HL-60 (cell line): ENCODE measurements at regions not wholly inside any gene's neighbourhood (a gene's known extent, or its start where the extent isn't known, plus 50 kb on each side); places are given as distances from the start of the nearest gene placed in this dataset.

Experiments used
- CTCF ChIP-seq: IDR thresholded peaks from one replicate; pipeline ENCODE4 v1.5.1; 2011; ENCODE audit warnings: low read length, control low read depth, inconsistent platforms; ENCODE audit not compliant: insufficient read depth
- POLR2AphosphoS5 ChIP-seq: IDR thresholded peaks from 2 replicates; pipeline ENCODE4 v1.6.1; 2012; ENCODE audit warnings: low read depth
- SPI1 ChIP-seq: IDR thresholded peaks from 2 replicates; pipeline ENCODE4 v1.6.1; 2012; ENCODE audit warnings: low read depth, mild to moderate bottlenecking, borderline replicate concordance
- TF ChIP-seq, protein P1 (sequence below): IDR thresholded peaks from 2 replicates; pipeline ENCODE4 v1.6.1; 2012; ENCODE audit warnings: low read depth; ENCODE audit not compliant: insufficient replicate concordance

DNA sequence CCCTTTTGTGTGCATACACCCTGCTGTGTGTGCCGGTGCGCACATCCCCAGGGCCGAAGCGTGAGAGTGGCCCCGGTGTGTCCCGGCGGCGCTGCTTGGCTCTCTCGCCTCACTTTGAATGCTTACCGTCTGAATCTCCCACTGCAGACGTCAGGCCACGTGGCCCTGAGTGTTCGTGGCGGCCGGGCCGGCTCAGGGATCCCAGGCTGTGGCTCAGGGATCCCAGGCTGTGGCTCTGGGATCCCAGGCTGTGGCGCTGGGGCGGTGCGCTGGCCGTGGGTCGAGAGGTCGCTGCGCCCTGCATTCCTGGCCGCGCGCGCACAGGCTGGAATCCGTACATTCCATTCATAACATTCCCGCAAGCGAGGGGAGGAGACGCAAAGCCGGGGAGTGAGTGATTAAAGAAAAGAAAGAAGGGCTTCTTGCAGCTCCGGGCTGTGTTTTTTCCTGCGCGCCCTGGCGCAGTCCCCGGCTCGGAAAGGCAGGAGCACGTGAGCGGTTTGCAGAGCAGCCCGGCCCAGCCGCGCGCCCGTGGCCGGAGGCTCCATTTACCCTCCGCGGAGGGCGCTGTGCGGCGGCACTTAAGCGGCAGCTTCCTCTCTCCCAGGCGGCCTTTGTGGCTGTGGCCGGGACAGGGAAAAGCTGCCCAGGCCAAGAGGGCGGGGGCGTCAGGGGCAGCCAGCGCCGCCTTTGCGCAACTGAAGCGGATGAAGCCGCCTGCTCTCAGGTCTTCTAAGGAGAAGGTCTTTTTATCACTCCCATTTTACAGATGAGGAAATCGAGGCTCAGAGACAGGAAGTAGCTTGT is 87.0 kb upstream of the ALDH1L1 start:
- TF ChIP-seq CTCF (no peak), POLR2AphosphoS5 (no peak), SPI1 (no peak)
- TF ChIP-seq, protein P1, sequence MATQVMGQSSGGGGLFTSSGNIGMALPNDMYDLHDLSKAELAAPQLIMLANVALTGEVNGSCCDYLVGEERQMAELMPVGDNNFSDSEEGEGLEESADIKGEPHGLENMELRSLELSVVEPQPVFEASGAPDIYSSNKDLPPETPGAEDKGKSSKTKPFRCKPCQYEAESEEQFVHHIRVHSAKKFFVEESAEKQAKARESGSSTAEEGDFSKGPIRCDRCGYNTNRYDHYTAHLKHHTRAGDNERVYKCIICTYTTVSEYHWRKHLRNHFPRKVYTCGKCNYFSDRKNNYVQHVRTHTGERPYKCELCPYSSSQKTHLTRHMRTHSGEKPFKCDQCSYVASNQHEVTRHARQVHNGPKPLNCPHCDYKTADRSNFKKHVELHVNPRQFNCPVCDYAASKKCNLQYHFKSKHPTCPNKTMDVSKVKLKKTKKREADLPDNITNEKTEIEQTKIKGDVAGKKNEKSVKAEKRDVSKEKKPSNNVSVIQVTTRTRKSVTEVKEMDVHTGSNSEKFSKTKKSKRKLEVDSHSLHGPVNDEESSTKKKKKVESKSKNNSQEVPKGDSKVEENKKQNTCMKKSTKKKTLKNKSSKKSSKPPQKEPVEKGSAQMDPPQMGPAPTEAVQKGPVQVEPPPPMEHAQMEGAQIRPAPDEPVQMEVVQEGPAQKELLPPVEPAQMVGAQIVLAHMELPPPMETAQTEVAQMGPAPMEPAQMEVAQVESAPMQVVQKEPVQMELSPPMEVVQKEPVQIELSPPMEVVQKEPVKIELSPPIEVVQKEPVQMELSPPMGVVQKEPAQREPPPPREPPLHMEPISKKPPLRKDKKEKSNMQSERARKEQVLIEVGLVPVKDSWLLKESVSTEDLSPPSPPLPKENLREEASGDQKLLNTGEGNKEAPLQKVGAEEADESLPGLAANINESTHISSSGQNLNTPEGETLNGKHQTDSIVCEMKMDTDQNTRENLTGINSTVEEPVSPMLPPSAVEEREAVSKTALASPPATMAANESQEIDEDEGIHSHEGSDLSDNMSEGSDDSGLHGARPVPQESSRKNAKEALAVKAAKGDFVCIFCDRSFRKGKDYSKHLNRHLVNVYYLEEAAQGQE, result no peak
